Common myeloid progenitor, CD34-positive (primary cell): ENCODE measurements at regions not wholly inside any gene's neighbourhood (a gene's known extent, or its start where the extent isn't known, plus 50 kb on each side); places are given as distances from the start of the nearest gene placed in this dataset.

Experiments used
- CTCF ChIA-PET: fragments of 350-600 bp; sonication (Branson Sonifier 250); formaldehyde crosslinking; loops from one replicate; lab custom pipeline; 2021; ENCODE audit warnings: antibody characterized with exemption; lab: Charles Lee
- POLR2A ChIA-PET: fragments of 350-600 bp; sonication (Branson Sonifier 250); formaldehyde crosslinking; loops from one replicate; lab custom pipeline; 2021; ENCODE audit warnings: antibody characterized with exemption; lab: Charles Lee
- DNase-seq, 3 donors: peaks; one replicate each; pipeline versions ENCODE4 v3.0.0 to v3.0.0-alpha.2; 2013
- H3K27ac ChIP-seq, 2 experiments: 1 replicate in 1 of 2; 2 replicates in 1 of 2; pipeline ENCODE4 v1.7.0; 2013; ENCODE audit warnings: inconsistent platforms in 2 of 2, low read length in 2 of 2, mild to moderate bottlenecking in 2 of 2, low read depth in 1 of 2, moderate library complexity in 1 of 2; ENCODE audit not compliant: severe bottlenecking in 2 of 2, insufficient read depth in 1 of 2, poor library complexity in 1 of 2
- H3K27me3 ChIP-seq, 5 experiments: replicated peaks in 2 of 5; 1 replicate in 3 of 5; 2 replicates in 2 of 5; pipeline versions ENCODE4 v1.6.1 to v1.7.0; 2013; ENCODE audit warnings: low read length in 4 of 5, mild to moderate bottlenecking in 2 of 5, moderate library complexity in 2 of 5, inconsistent platforms in 1 of 5; ENCODE audit not compliant: insufficient read depth in 5 of 5, control insufficient read depth in 4 of 5
- H3K36me3 ChIP-seq, 4 experiments: 1 replicate in 2 of 4; 2 replicates in 2 of 4; pipeline versions ENCODE4 v1.6.1 to v1.7.0; 2013; ENCODE audit warnings: low read length in 3 of 4, control low read depth in 1 of 4, mild to moderate bottlenecking in 1 of 4; ENCODE audit not compliant: control insufficient read depth in 4 of 4, insufficient read depth in 4 of 4
- H3K4me1 ChIP-seq, 4 experiments: 1 replicate in 3 of 4; 2 replicates in 1 of 4; pipeline versions ENCODE4 v1.6.1 to v1.7.1; 2013; ENCODE audit warnings: low read length in 3 of 4, mild to moderate bottlenecking in 3 of 4, control low read depth in 1 of 4, inconsistent platforms in 1 of 4, moderate library complexity in 1 of 4; ENCODE audit not compliant: control insufficient read depth in 4 of 4, insufficient read depth in 4 of 4; ENCODE audit errors: control extremely low read depth in 1 of 4
- H3K4me3 ChIP-seq, 7 experiments: 1 replicate in 4 of 7; 2 replicates in 3 of 7; pipeline versions ENCODE4 v1.5.1 to v1.7.0; 2013; ENCODE audit warnings: mild to moderate bottlenecking in 7 of 7, low read length in 6 of 7, moderate library complexity in 6 of 7, inconsistent platforms in 2 of 7, low read depth in 2 of 7, control low read depth in 1 of 7; ENCODE audit not compliant: insufficient read depth in 4 of 7, control insufficient read depth in 1 of 7; ENCODE audit errors: extremely low read depth in 1 of 7
- H3K9me3 ChIP-seq, 5 experiments: 1 replicate in 4 of 5; 2 replicates in 1 of 5; pipeline versions ENCODE4 v1.6.1 to v1.7.1; 2013; ENCODE audit warnings: low read length in 4 of 5, mild to moderate bottlenecking in 2 of 5, inconsistent platforms in 1 of 5, low read depth in 1 of 5, moderate library complexity in 1 of 5; ENCODE audit not compliant: control insufficient read depth in 4 of 5, insufficient read depth in 2 of 5; ENCODE audit errors: control extremely low read depth in 1 of 5
- WGBS: methylation state at CpG from one replicate; pipeline ENCODE4 v1.1.5; 2013; ENCODE audit not compliant: insufficient coverage; 5-methylcytosine and 5-hydroxymethylcytosine counted together

GRCh38 chr18:22273101-22274039 lies 104.0 kb downstream of the GATA6 start:
- Histone ChIP-seq H3K27me3 (peaks cover 0 to 4% (median 0%) of the 10 kb centered on the region in 5 experiments), H3K27ac (no peak overlapping the region), H3K4me1 (no peaks in the 10 kb centered on the region), H3K36me3 (no peaks in the 10 kb centered on the region), H3K4me3 (no peak overlapping the region), H3K9me3 (no peaks in the 10 kb centered on the region)
- ChIA-PET POLR2A (no interaction called here), CTCF (no interaction called here)
- 83% methylated on average over 1 of the region's 5 CpGs for WGBS
- no peak for DNase-seq

GRCh38 chr18:22272242-22272641 lies 102.9 kb downstream of the GATA6 start:
- Histone ChIP-seq H3K4me3 (no peak overlapping the region), H3K27ac (no peak overlapping the region), H3K9me3 (no peaks in the 10 kb centered on the region), H3K36me3 (no peaks in the 10 kb centered on the region), H3K27me3 (peaks cover 0 to 4% (median 0%) of the 10 kb centered on the region in 5 experiments), H3K4me1 (no peaks in the 10 kb centered on the region)
- DNase-seq = no peak
- ChIA-PET CTCF (no interaction called here), POLR2A (no interaction called here)

- H3K4me1 ChIP-seq = no peaks in the 10 kb centered on the region
- H3K27ac ChIP-seq = no peak overlapping the region
- H3K9me3 ChIP-seq = no peaks in the 10 kb centered on the region
- H3K36me3 ChIP-seq = no peaks in the 10 kb centered on the region
- no peak overlapping the region for H3K4me3 ChIP-seq
- CTCF ChIA-PET = no interaction called here
- H3K27me3 ChIP-seq = peaks cover 0 to 4% (median 0%) of the 10 kb centered on the region in 5 experiments
- POLR2A ChIA-PET = no interaction called here
- no peak for DNase-seq
- 92% methylated on average over 1 of the region's 1 CpG for WGBS
Observed at GRCh38 chr18:22271030-22271429, 101.6 kb downstream of the GATA6 start.

- ChIA-PET CTCF (no interaction called here), POLR2A (no interaction called here)
- no peaks in the 10 kb centered on the region for H3K4me1 ChIP-seq
- no peak for DNase-seq
- H3K36me3 ChIP-seq = no peaks in the 10 kb centered on the region
- H3K27me3 ChIP-seq = peaks cover 0 to 4% (median 0%) of the 10 kb centered on the region in 5 experiments
- H3K27ac ChIP-seq = no peak overlapping the region
- H3K4me3 ChIP-seq = no peak overlapping the region
- WGBS = 100% methylated on average over 2 of the region's 4 CpGs
- no peaks in the 10 kb centered on the region for H3K9me3 ChIP-seq
Observed at GRCh38 chr18:22268641-22269128, 99.3 kb downstream of the GATA6 start.

- H3K27ac ChIP-seq = no peak overlapping the region
- DNase-seq = no peak
- H3K4me3 ChIP-seq = no peak overlapping the region
- 74% methylated on average over 8 of the region's 8 CpGs for WGBS
- H3K4me1 ChIP-seq = no peaks in the 10 kb centered on the region
- peaks cover 0 to 4% (median 0%) of the 10 kb centered on the region in 5 experiments for H3K27me3 ChIP-seq
- H3K9me3 ChIP-seq = no peaks in the 10 kb centered on the region
- CTCF ChIA-PET = no interaction called here
- POLR2A ChIA-PET = no interaction called here
- no peaks in the 10 kb centered on the region for H3K36me3 ChIP-seq
Observed at GRCh38 chr18:22267697-22268096, 98.3 kb downstream of the GATA6 start.

- WGBS = 100% methylated on average over 2 of the region's 2 CpGs
- Histone ChIP-seq H3K36me3 (no peaks in the 10 kb centered on the region), H3K4me1 (no peaks in the 10 kb centered on the region), H3K9me3 (no peaks in the 10 kb centered on the region), H3K4me3 (no peak overlapping the region), H3K27me3 (peaks cover 0 to 3% (median 0%) of the 10 kb centered on the region in 5 experiments), H3K27ac (no peak overlapping the region)
- DNase-seq = no peak
- CTCF ChIA-PET = no interaction called here
- POLR2A ChIA-PET = no interaction called here
Observed at GRCh38 chr18:22267225-22267624, 97.8 kb downstream of the GATA6 start.

- H3K9me3 ChIP-seq = no peaks in the 10 kb centered on the region
- POLR2A ChIA-PET = no interaction called here
- H3K4me3 ChIP-seq = no peak overlapping the region
- 100% methylated on average over 2 of the region's 4 CpGs for WGBS
- CTCF ChIA-PET = no interaction called here
- no peaks in the 10 kb centered on the region for H3K4me1 ChIP-seq
- no peaks in the 10 kb centered on the region for H3K27me3 ChIP-seq
- DNase-seq = no peak
- H3K36me3 ChIP-seq = no peaks in the 10 kb centered on the region
- no peak overlapping the region for H3K27ac ChIP-seq
Observed at GRCh38 chr18:22265838-22266237, 96.4 kb downstream of the GATA6 start.
